ENCODE measurements at regions not wholly inside any gene's neighbourhood (a gene's known extent, or its start where the extent isn't known, plus 50 kb on each side); places are given as distances from the start of the nearest gene placed in this dataset.
A peak's percentile ranks its signal among the peaks of the same experiment; 100 is the strongest.

DNA sequence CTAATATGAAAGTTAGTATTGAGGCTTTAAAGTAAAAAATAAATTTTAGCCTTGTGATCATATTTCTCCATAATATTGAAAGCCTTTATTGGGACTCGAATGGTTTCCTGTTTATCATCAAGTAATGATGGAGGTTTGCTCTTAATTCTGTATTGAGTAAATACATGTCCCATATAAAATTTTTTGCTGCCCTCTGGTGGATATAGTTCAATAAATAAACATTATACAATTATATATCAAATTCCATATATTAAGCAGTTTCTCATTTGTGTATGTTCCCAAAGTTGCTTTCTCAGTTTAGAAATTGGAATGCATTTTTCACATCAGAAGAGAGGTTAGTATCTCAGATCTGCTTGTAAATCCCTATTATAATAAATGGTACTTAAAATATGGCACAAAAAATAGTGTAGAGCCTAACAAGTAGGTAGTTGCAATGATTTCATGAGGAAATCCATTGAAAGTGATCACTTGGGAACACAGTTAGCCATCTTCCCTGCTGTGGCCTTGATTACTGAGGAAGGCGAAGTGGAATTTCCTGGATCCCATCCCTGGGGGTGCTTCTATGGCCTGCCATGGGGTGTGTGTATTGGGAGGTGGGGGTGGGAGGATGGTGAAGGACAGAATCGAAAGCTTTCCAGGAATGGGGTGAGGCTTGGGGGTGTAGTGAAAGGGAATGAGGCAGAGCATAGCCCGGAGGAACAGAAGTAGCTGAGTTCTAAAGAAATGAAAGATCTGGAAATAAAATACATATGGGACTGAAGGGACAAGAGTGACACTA lies 84.1 kb upstream of the C21orf91 start:
- no peak for DNase-seq (ENCODE audit: low read depth in 2 of 3, low spot score in 1 of 3)

DNA sequence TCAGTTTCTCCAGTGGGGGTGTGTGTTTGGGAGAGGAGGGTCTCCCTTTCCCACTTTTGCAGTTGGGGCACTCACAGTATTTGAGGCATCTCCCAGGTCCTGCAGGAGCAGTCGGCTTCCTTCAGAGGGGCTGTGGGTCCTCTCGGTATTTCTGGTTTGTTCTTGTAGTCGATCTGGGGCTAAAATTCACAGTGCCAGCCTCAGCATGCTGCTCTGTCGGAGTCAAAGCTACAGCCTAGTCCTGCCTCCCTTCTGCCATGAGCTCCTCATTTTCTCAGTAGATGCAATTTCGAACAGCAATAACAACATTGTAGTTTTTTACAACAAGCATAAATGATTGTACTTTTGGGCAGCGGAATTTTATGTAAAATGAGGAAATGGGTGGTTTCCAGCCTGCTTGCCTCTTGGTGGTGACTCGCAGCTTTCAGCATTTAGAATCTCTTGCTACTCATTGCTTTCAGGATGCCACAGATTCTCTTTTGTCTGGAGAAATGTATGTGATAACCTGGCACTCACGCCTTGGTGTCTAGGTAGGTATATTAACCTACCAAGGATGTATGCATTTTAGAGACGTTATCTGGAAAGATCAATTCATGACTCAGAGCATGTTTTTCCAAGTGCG lies 82.4 kb upstream of the C21orf91 start:
- no peak for DNase-seq (ENCODE audit: low read depth in 2 of 3, low spot score in 1 of 3)

DNA sequence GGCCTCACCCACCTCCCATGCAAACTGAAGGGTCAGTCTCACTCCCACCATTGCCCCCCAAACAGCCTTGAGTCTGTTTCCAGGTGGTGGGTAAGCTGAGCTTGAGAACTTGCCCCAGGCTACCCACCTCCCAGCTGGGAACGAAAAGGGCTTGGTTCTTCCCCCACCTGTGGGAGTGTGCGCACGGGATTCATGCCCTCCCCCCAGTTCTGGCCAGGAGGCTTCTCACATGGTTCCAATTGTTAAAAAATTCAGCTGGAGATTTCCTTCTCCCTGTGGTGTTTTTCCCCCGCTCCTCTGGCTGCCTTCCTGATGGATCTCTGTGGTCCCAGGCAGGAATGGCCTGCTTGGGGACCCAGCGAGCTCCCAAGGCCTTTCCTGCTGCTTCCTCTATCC lies 81.8 kb upstream of the C21orf91 start:
- no peak for DNase-seq (ENCODE audit: low read depth in 2 of 3, low spot score in 1 of 3)

DNA sequence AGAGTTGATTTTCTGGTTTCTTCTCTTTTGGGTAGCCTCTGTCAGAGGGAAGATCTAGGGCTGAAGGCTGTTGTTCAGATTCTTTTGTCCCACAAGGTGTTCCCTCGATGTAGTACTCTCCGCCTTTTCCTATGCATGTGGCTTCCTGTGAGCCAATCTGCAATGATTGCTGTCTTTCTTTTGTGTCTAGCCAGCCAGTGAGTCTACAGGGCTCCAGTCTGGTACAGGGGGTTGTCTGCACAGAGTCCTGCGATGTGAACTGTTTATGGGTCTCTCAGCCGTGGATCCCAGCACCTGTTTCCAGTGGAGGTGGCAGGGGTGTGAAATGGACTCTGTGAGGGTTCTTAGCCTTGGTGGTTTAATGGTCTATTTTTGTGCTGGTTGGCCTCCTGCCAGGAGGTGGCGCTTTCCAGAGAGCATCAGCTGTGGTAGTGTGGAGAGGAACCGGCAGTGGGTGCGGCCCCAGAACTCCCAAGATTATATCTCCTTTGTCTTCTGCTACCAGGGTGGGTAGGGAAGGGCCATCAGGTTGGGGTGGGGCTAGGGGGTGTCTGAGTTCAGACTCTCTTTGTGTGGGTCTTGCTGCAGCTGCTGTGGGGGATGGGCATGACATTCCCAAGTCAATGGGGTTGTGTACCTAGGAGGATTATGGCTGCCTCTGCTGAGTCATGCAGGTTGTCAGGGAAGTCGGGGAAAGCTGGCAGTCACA lies 81.3 kb upstream of the C21orf91 start:
- DNase-seq (ENCODE audit: low read depth in 2 of 3, low spot score in 1 of 3) = peak in 1 of 3 donors; percentile 1

- DNase-seq (ENCODE audit: low read depth in 2 of 3, low spot score in 1 of 3) = no peak
Measured at GRCh38 chr21:17889171-17889570, 70.0 kb upstream of the C21orf91 start.

DNA sequence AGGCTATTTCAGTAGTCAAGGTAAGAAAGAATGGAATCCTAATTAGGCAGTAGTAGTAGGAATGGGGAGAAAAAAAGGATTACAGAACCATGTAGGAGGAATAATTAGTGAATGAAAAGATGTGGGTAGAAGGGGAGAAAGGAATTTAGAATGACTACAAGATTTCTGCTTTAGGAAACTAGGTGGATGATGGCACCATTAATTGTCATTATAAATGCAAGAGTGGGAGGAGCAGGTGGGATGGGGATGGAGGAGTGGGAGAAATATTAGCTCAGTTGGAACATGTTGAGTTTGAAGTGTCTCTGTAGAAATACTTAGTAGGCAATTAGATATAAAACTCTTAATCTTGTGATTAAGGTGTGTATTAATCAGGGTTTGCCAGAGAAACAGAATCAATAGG lies 50.0 kb upstream of the C21orf91 start:
- DNase-seq (ENCODE audit: low read depth in 2 of 3, low spot score in 1 of 3) = no peak

Data from stimulated activated CD4-positive, alpha-beta T cell treated with anti-CD3 and anti-CD28 coated beads, Interleukin-12 subunit alpha, Interleukin-12 subunit beta, amount 100 ng/mL, for 48 hours (primary cell).